HG02678 (cell line): ENCODE measurements at regions not wholly inside any gene's neighbourhood (a gene's known extent, or its start where the extent isn't known, plus 50 kb on each side); places are given as distances from the start of the nearest gene placed in this dataset.

Experiments used
- ATAC-seq: cut with Tn5 transposase; IDR thresholded peaks from one replicate; pipeline ENCODE4 v1.9.1; 2021; ENCODE audit warnings: mild to moderate bottlenecking, moderate library complexity; ENCODE audit not compliant: unreplicated experiment

- ATAC-seq, result no peak
Measured at GRCh38 chr5:33237471-33237870, 203.3 kb upstream of the TARS1 start.

GRCh38 chr5:33238826-33239695, 201.7 kb upstream of the TARS1 start:
- ATAC-seq, result peak; percentile 43

GRCh38 chr5:33240558-33240957, 200.2 kb upstream of the TARS1 start:
- no peak for ATAC-seq

- peak; percentile 49 for ATAC-seq
Measured at GRCh38 chr5:33241802-33242201, 199.0 kb upstream of the TARS1 start.

GRCh38 chr5:33242277-33242676, 198.5 kb upstream of the TARS1 start:
- no peak for ATAC-seq

- ATAC-seq, result no peak
Measured at GRCh38 chr5:33244441-33245150, 196.2 kb upstream of the TARS1 start.

GRCh38 chr5:33254579-33254978, 186.2 kb upstream of the TARS1 start:
- no peak for ATAC-seq

GRCh38 chr5:33257807-33258429, 182.8 kb upstream of the TARS1 start:
- ATAC-seq, result no peak

- ATAC-seq, result no peak
Measured at GRCh38 chr5:33258553-33258952, 182.2 kb upstream of the TARS1 start.

- no peak for ATAC-seq
Measured at GRCh38 chr5:33260098-33260497, 180.7 kb upstream of the TARS1 start.

GRCh38 chr5:33261305-33261704, 179.5 kb upstream of the TARS1 start:
- ATAC-seq, result no peak

GRCh38 chr5:33261747-33262146, 179.0 kb upstream of the TARS1 start:
- ATAC-seq, result no peak

GRCh38 chr5:33267801-33268200, 173.0 kb upstream of the TARS1 start:
- no peak for ATAC-seq

GRCh38 chr5:33268374-33268773, 172.4 kb upstream of the TARS1 start:
- no peak for ATAC-seq

GRCh38 chr5:33270671-33271070, 170.1 kb upstream of the TARS1 start:
- ATAC-seq, result no peak

GRCh38 chr5:33271606-33272005, 169.2 kb upstream of the TARS1 start:
- no peak for ATAC-seq

- ATAC-seq, result no peak
Measured at GRCh38 chr5:33272288-33272687, 168.5 kb upstream of the TARS1 start.

GRCh38 chr5:33273985-33274384, 166.8 kb upstream of the TARS1 start:
- ATAC-seq, result no peak

- no peak for ATAC-seq
Measured at GRCh38 chr5:33275391-33275790, 165.4 kb upstream of the TARS1 start.

- no peak for ATAC-seq
Measured at GRCh38 chr5:33275921-33276627, 164.7 kb upstream of the TARS1 start.

- ATAC-seq, result no peak
Measured at GRCh38 chr5:33276628-33276950, 164.2 kb upstream of the TARS1 start.
